ENCODE measurements at regions not wholly inside any gene's neighbourhood (a gene's known extent, or its start where the extent isn't known, plus 50 kb on each side); places are given as distances from the start of the nearest gene placed in this dataset.

DNA sequence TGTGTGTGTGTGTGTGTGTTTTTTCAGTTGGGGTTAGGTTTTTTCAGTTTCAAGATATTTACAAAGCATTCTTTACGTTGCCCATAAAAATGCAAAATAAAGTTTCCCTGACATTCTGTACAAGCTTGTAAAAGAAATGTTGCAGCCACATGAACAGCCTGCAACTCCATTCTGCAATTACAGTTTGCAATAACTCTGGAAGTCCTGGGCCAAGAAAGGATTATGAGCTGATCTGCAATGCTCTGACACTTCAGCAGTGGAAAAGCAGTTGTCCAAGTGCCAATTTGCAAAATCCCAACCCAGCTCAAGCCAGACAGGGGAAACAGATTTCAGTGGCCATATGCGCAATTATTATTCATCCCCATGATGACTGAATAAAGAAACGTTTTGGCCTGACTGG lies 322.1 kb downstream of the MEX3B start:
- TF ChIP-seq POLR2A (IDR thresholded peaks at IDR 0.05; ENCODE audit: low read depth, low read length): no peak
- TF ChIP-seq POLR2AphosphoS5 (IDR thresholded peaks at IDR 0.05; ENCODE audit: low read depth, low read length): no peak
- no peak for TF ChIP-seq TAF1 (IDR thresholded peaks at IDR 0.05; ENCODE audit: borderline replicate concordance, low read depth, low read length)
